Suppressor macrophage treated with lipopolysaccharide for 4 hours (primary cell): ENCODE measurements at regions not wholly inside any gene's neighbourhood (a gene's known extent, or its start where the extent isn't known, plus 50 kb on each side); places are given as distances from the start of the nearest gene placed in this dataset.
"Not testable (repeated sequence)": the region's sequence is repeated elsewhere in the genome, so short reads cannot be mapped to it uniquely, and the experiment has no call there.

Experiments
- DNase-seq: peaks from one replicate; pipeline ENCODE4 v3.0.0-alpha.2; 2020

DNA sequence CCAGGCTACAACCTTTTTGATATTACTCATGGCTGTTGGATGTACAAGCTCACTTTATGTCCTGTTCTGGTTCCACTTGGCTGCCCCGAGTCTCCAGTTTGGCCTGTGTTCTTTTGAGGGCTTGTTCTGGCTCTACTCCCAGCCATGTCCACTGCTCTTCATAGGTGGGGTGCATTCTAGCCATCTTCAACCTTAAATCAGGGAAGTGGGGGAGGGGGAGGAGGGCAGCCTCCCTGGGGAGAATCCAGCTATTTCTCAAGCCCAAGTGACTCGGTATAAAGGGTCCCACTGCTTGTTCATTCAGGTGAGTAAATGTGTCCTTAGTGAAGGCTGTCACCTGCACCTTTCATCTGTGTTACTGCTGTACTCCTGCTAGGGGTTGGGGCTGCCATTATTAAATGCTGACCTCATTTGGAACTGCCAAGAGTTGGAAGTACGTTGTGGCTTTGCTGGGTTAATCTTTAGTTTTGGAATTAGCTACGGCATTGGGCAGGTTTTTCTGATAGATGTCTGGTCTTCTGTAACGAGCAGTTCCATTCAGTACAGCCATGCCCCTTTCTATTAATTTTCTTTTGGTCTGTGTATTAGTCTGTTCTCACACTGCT is 255.8 kb downstream of the GOLGA6L6 start:
- not testable (repeated sequence) for DNase-seq

DNA sequence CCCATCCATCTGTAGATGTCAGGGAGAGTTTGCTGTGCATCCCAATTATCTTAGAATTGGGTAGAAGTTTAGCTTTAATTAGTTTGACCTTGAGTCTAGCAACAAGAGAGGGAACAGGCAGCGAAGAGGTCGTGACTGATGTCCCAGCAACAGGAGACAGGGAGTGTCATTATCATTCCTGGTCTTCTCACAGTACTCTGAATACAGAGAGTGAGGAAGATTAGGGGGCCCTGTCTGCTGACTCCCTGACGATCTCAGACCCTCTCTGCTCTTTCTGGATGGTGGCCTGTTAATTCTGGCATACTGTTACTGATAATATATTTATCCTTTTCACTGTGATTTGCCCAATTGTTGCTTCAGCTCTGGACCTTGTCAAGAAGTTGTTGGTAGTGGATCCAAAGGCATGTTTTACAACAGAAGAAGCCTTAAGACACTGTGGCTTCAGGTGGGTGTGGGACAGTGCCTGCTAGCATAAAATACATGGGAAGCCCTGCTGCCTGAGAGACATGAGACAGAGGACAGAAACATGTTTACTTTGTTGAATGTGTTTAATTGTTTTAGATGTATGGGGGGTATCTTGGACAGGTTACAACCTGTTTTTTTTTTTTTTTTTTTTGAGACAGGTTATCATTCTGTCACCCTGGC is 256.6 kb downstream of the GOLGA6L6 start:
- DNase-seq: not testable (repeated sequence)

DNA sequence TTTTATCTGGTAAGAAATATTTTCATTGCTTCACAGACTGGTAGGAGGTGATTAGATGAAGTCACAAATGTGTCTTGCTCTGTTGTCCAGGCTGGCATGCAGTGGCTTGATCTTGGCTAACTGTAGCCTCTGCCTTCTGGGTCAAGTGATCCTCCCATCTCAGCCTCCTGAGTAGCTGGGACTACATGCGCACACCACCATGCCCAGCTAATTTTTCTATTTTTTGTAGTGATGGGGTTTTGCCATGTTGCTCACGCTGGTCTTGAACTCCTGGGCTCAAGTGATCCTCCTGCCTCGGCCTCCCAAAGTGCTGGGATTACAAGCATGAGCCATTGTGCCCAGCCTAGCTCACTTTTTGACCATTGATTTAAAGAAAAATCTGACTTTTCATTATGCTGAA is 257.9 kb downstream of the GOLGA6L6 start:
- not testable (repeated sequence) for DNase-seq

DNA sequence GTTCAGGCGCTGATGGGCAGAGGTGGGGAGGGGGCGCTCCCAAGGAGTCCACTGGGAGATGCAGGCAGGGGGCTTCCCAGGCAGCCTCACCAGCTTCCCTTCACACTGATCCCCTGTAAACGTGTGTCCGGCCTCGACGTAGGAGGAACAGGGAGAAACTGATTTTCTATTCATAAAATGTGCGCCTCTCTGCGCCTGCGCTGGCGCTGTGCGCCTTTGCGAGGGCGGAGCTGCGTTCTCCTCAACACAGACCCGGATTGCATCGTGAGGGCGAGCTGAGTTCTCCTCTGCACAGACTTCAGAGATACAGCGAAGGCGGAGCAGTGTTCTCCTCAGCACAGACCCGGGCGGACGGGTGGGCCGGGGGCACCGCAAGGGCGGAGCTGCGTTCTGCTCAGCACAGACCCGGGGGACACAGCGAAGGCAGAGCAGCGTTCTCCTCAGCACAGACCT is 259.1 kb downstream of the GOLGA6L6 start:
- DNase-seq: not testable (repeated sequence)

DNA sequence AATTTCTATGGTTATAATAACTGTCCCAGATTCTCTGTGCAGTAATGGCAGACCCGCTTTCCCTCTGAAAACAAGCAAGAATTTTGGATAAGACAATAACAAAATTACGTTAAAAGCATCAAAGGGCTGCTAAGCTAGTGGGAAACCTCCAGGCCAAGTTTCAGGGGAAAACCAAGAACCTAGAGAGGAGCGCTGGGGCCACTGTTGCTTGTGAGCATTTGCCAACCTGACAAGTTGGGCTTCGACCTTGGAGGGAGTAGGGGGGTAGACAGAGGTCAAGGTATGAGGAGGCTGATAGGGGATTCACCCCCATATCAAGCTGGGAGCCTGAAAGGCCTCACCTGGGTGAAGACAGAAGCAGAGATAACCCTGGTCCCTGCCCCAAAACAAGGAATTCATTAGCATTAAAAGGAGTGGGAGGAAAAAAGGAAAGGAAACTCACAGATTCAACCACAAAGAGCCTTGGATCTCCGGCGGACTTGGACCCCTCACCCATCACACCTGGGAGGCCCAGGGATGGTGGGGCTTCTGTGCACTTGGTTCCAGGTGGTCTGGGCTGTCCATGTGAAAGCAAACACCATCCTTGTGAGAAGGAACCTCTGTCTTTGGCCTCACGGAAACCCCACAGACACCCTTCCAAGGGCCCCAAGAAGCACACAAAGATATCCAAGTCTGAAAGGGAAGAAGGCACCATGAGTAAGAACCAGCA is 259.9 kb downstream of the GOLGA6L6 start:
- not testable (repeated sequence) for DNase-seq

DNA sequence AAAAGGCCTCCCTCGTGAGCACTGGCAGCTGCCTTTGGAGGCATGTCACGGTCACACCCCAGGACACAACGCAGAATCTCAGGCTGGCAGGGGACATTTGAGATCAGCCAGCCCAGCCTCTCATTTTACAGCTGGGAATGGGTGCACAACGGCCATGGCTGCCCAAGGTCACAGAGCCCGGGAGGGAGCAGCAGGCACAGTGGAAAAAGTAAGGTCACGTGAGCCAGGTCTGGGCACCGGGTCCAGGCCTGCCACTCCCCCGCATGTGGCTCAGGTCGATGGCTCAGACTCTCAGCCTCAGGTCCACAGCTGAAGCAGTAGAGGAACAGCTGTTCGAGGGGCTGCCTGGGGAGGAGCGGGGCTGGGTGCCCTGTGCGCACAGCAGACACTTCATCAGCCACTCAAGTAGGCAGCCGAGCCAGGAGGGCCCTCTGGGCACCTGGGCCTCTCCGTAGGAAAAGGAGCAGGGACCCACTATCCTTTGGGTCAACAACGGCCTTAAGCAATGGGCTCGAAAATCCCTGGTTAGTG is 260.6 kb downstream of the GOLGA6L6 start:
- no peak for DNase-seq

DNA sequence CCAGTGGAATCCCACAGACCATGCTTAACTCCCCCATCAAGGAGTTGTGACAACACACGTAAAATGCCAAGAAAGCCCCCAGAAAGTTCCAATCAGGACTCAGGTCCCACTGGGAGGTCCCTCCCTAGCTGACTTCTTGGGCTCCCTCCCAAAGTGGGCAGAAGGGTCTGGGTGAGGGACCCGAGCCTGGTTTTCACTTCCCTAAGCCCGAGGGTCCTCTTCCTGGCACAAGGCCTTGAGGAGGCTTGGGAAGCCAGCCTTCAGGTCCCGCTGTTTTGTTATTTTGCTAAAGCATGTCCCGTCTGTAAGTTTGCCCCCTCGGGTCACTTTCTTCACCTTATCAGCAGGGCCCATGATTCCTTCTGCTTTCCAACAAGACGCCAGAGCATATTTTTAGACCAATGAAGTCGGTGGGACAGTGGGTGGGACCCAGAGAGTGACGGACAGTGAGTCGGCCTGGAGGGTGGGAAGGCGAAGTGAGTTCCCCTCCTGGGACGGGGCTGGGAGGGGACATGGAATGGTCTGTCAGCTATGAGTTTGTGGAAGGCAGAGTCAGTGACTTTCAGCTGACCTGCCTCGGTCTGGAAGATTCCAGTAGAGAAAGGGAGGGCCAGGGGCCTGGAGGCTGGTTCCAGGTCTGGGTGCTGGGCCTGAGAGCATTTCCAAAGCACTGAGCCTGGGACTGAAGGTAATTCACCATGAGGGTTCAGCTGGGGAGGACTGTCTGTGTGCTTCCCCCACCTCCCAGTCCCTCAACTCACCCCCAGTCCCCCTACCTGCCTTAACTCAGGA is 261.3 kb downstream of the GOLGA6L6 start:
- not testable (repeated sequence) for DNase-seq

DNA sequence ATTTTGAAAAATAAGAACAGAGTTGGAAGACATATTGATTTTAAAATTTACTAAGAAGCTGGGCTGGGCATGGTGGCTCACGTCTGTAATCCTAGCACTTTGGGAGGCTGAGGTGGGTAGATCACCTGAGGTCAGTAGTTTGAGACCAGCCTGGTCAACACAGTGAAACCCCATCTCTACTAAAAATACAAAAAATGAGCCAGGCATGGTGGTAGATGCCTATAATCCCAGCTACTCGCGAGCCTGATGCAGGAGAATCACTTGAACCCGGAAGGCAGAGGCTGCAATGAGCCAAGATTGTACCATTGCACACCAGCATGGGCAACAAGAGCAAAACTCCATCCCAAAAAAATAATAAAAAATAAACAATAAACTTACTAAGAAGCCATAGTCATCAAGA is 262.5 kb downstream of the GOLGA6L6 start:
- DNase-seq: not testable (repeated sequence)

DNA sequence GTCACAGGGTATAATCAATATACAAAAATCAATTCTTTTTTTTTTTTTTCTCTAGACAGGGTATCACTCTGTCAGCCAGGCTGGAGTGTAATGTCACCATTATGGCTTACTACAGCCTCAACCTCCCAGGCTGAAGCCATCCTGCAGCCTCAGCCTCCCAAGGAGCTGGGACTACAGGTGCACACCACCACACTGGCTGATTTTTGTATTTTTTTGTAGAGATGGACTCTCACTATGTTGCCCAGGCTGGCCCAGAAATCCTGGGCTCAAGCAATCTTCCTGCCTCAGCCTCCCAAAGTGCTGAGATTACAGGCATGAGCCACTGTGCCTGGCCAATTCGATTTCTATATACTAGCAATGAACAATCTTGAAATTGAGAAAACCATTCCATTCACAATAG is 263.2 kb downstream of the GOLGA6L6 start:
- not testable (repeated sequence) for DNase-seq

DNA sequence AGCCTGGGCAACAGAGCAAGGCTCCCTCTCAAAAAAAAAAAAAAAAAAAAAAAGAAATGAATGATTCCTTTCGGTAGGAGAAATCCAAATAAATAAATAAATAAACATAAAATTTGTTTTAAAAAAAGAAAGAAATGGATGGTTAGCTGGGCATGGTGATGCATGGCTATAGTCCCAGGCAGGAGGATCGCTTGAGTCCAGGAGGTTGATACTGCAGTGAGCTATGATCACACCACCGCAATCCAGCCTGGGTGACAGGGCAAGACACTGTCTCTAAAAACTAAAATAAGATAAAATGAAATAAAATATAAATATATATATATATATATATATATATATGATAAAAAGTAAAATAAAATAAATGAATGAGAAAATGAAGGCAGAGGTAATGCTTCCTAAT is 264.1 kb downstream of the GOLGA6L6 start:
- DNase-seq: not testable (repeated sequence)

DNA sequence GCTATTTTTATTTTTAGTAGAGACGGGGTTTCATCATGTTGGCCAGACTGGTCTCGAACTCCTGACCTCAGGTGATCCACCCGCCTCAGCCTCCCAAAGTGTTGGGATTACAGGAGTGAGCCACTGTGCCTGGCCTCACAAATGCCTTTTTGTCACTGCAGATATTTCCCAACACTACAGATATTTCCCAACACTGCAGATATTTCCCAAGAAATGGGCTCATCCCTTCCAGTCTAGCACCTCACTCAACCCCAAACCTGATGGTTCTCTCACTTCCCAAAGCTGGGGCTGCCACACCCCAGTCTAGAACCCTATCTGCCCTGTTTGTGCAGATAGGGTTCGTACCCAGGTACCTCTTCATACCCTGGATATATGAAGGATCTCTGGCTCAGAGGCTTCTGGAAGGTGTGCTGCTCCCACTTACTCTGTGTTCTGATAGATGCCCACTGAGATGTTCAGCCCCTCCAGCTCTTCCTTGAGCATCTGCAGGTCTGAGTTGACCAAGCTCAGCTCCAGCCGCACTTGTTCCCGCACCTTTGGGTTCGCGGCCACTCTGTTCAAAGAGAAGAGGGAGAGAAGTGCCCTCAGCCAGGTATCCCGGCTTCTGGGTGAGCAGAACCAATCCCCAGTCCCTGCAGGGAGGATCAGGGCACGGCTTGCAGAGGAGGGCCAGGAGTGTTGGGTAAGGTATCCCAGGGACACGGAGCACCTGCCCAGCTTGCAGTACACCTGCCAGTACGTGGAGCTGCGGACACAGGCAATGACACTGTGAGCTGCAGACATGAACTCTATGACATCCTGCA is 265.1 kb downstream of the GOLGA6L6 start:
- not testable (repeated sequence) for DNase-seq

DNA sequence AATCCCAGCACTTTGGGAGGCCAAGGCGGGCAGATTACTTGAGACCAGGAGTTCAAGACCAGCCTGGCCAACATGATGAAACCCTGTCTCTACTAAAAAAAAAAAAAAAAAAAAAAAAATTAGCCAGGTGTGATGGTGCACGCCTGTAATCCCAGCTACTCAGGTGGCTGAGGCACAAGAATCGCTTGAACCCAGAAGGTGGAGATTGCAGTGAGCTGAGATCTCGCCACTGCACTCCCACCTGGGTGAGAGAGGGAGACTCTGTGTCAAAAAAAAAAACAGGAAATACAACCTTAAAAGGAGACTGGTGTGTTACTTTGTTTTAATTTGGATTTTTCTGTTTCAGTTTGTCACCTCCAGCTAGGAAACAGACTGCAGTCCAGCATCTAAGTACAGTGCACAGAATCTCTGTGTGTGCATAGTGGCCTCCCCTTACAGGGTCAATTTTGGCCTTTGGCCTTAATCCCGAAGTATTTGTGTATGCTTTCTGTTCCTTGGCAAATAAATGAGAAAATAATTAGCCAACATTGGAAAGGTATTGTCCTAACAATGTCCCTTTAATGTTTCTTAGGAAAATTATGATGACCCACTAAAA is 266.1 kb downstream of the GOLGA6L6 start:
- DNase-seq: not testable (repeated sequence)

DNA sequence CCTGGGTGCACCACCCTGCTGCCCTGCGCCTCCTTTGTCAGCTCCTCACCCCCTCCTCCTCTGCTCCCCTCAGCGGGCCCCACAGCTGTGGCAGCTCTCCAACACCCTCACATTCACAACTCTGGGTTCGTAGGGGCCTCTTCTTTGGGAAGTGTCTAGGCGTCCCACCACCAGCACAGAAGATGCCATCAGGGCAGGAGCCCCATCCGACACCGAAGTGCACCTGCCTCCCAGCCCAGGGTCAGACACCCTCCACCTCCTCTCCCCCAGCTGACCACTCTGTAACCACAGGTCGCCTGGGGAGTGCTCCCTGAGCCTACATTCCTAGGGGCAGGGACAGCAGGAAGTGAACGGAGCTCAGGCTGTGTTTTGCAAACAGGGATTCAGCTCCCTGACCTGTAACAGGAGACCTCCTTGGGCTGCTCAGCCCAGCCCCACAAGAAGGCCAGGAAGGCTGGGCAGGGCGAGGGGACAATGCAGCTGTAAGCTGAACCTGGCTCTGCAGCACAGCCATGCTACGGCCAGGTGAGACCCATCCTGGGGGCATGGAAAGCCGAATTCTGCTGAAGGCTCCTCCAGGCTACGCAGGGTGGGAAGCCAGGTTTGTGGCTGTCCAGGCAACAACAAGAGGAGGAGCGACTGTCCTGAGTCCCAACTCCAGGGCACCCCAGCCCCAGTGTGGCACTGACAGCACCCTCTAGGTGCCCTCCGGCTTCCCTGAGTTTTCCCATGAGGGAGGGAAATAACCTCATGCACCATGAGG is 269.0 kb downstream of the GOLGA6L6 start:
- DNase-seq: no peak

DNA sequence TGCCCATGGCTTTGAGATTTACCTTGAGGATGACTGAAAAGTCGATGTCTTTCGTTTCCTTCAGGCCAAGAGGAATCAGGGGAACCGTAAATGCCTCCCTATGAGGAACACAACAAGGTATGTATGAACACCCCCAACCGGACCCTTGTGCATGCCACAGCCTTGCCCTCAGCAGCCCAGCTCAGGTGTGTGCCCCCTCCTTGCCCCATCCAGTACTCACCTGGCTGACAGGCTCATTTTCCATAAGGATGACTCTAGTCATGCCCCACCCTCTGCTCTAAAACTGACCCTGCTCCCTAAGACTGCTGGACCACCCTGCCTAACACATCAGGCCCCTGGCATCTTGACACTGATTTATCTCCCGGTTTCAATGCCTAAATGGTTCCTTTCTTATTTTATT is 270.0 kb downstream of the GOLGA6L6 start:
- no peak for DNase-seq

DNA sequence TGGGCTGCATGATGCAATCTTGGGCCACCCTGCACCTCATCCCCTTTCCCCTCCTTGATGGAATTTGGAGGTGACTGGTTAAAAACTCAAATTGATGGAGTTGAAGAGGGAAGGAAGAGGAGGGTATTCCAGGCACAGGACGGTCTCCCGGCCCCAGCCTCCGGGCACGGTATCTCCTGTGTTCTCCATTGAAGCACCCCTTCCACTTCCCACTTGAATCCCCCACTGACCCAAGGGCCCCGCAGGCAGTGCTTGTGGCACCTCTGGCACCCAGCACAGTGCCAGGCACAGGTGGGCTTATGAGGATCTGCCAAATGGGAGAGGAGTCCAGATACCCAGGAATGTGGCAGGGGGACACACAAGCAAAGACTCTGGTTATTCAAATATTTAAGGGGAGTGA is 271.6 kb downstream of the GOLGA6L6 start:
- DNase-seq: not testable (repeated sequence)

DNA sequence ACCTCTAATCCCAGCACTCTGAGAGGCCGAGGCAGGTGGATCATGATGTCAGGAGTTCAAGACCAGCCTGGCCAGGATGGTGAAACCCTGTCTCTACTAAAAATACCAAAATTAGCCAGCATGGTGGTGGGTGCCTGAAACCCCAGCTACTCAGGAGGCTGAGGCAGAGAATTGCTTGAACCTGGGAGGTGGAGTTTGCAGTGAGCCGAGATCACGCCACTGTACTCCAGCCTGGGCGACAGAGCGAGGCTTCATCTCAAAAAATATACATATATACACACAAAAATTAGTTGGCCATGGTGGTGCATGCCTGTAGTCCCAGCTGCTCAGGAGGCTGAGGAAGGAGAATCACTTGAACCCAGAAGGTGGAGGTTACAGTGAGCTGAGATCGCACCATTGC is 273.6 kb downstream of the GOLGA6L6 start:
- DNase-seq: not testable (repeated sequence)

DNA sequence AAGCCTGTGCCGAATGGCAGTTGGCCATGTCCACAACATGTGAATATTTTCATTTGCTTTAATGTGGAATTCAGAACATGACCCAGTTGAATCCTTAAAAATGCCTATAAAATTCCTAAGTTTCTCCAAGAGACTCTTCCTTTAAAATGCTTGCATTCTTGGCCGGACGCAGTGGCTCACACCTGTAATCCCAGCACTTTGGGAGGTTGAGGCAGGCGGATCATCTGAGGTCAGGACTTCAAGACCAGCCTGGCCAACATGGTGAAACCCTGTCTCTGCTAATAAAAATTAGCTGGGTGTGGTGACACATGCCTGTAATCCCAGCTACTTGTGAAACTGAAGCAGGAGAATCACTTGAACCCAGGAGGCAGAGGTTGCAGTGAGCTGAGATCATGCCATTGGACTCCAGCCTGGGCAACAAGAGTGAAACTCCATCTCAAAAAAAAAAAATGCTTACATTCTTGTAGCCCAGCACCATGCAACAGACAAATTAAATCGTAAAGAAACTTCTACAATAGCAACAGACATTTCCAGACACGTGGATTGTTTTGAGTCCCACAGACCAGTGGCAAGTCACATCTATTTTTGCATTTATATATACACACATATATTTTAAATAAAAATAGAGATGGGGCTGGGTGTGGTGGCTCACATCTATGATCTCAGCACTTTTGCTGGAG is 274.4 kb downstream of the GOLGA6L6 start:
- not testable (repeated sequence) for DNase-seq

DNA sequence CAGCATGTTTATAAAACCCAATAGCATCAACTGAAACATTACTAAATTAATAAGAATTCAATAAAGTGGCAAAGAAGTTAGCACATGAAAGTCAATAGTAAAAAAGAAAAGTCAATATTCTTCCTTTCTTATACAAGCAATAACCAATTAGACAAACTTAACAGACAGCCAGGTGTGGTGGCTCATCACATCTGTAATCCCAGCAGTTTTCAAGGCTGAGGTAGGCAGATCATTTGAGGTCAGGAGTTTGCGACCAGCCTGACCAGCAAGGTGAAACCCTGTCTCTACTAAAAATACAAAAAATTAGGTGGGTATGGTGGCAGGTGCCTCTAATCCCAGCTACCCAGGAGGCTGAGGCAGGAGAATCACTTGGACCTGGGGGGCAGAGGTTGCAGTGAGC is 275.9 kb downstream of the GOLGA6L6 start:
- DNase-seq: not testable (repeated sequence)

DNA sequence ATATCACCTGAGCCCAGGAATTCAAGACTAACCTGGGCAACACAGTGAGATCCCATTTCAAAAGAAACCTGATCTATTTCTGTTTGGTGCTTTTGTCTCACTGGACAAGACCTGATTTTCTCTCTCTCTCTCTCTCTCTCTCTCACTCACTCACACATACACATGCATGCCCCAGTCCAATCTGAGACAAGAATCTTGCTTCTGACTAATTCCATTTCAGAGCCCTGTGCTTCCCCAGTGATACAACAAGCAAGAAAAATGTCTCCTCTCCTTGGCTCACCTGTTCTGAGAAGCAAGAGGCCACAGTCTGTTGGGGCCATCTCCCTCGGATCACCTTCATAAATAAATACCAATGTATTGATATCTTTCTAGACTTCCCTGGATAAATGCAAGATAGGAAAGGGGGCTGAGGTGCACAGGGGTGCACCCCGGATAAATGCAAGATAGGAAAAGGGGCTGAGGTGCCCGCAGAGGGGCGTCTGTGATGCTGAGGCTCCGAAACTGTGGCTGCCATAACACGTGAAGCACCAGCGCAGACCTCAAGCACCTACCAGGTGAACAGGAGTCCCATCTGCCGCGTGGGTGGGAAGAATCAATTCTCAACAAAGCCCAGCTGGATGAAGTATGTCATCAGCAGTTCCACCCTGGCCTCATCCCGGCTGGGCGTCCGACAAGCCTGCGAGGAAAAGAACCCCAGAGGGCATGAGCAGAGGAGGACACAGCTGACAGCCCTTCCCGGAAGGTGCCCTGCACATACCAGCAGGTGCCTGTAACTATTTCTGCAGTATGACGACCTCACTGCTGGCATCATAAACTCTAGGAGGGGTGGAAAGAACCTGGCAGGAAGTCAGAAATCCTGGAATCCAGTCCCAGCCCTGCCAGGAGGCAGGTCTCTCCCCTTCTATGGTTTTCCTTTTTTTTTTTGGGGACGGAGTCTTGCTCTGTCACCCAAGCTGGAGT is 280.0 kb downstream of the GOLGA6L6 start:
- not testable (repeated sequence) for DNase-seq
